ENCODE measurements at regions not wholly inside any gene's neighbourhood (a gene's known extent, or its start where the extent isn't known, plus 50 kb on each side); places are given as distances from the start of the nearest gene placed in this dataset.

- intact Hi-C loops (cut with micrococcal nuclease), result no loop called here
- H3K4me1 Mint-ChIP-seq, result no peaks in the 10 kb centered on the region
Measured at GRCh38 chr2:5986801-5987787, 294.9 kb downstream of the SOX11 start.

GRCh38 chr2:5988120-5988519, 295.9 kb downstream of the SOX11 start:
- Mint-ChIP-seq H3K4me1 (no peaks in the 10 kb centered on the region), H3K36me3 (ENCODE audit: low read depth) (no peaks in the 10 kb centered on the region), H3K9me3 (no peaks in the 10 kb centered on the region), H3K4me3 (no peak overlapping the region), H3K27me3 (no peaks in the 10 kb centered on the region), H3K27ac (no peak overlapping the region)
- intact Hi-C loops (cut with micrococcal nuclease), result no loop called here
- no peak for DNase-seq

More at GRCh38 chr2:5986801-5987787, 294.9 kb downstream of the SOX11 start:
- Mint-ChIP-seq H3K9me3 (no peaks in the 10 kb centered on the region), H3K27me3 (no peaks in the 10 kb centered on the region), H3K4me3 (no peak overlapping the region), H3K27ac (no peak overlapping the region), H3K36me3 (ENCODE audit: low read depth) (no peaks in the 10 kb centered on the region)
- DNase-seq, result no peak

- DNase-seq, result no peak
- no peaks in the 10 kb centered on the region for H3K27me3 Mint-ChIP-seq
- no peaks in the 10 kb centered on the region for H3K36me3 Mint-ChIP-seq (ENCODE audit: low read depth)
- H3K4me1 Mint-ChIP-seq, result no peaks in the 10 kb centered on the region
- no peaks in the 10 kb centered on the region for H3K9me3 Mint-ChIP-seq
- no peak overlapping the region for H3K27ac Mint-ChIP-seq
- no peak overlapping the region for H3K4me3 Mint-ChIP-seq
- intact Hi-C loops (cut with micrococcal nuclease), result no loop called here
Measured at GRCh38 chr2:5990086-5990485, 297.9 kb downstream of the SOX11 start.

- H3K27me3 Mint-ChIP-seq, result no peaks in the 10 kb centered on the region
- H3K36me3 Mint-ChIP-seq (ENCODE audit: low read depth), result no peaks in the 10 kb centered on the region
- H3K4me3 Mint-ChIP-seq, result no peak overlapping the region
- no peak for DNase-seq
- no peaks in the 10 kb centered on the region for H3K9me3 Mint-ChIP-seq
- no peaks in the 10 kb centered on the region for H3K4me1 Mint-ChIP-seq
- no peak overlapping the region for H3K27ac Mint-ChIP-seq
- intact Hi-C loops (cut with micrococcal nuclease), result no loop called here
Measured at GRCh38 chr2:5991305-5991968, 299.3 kb downstream of the SOX11 start.

- intact Hi-C loops (cut with micrococcal nuclease), result no loop called here
- H3K27me3 Mint-ChIP-seq, result no peaks in the 10 kb centered on the region
- H3K9me3 Mint-ChIP-seq, result no peaks in the 10 kb centered on the region
Measured at GRCh38 chr2:5995832-5996231, 303.6 kb downstream of the SOX11 start.

GRCh38 chr2:6008186-6008585, 316.0 kb downstream of the SOX11 start:
- no peak for DNase-seq
- Mint-ChIP-seq H3K9me3 (no peaks in the 10 kb centered on the region), H3K27ac (no peak overlapping the region), H3K4me1 (no peaks in the 10 kb centered on the region), H3K27me3 (no peaks in the 10 kb centered on the region), H3K4me3 (no peak overlapping the region), H3K36me3 (ENCODE audit: low read depth) (no peaks in the 10 kb centered on the region)
- intact Hi-C loops (cut with micrococcal nuclease), result no loop called here

More at GRCh38 chr2:5995832-5996231, 303.6 kb downstream of the SOX11 start:
- H3K4me3 Mint-ChIP-seq, result no peak overlapping the region
- H3K27ac Mint-ChIP-seq, result no peak overlapping the region
- DNase-seq, result no peak
- H3K36me3 Mint-ChIP-seq (ENCODE audit: low read depth), result no peaks in the 10 kb centered on the region
- no peaks in the 10 kb centered on the region for H3K4me1 Mint-ChIP-seq

GRCh38 chr2:6008726-6009125, 316.5 kb downstream of the SOX11 start:
- no peaks in the 10 kb centered on the region for H3K9me3 Mint-ChIP-seq
- H3K4me3 Mint-ChIP-seq, result no peak overlapping the region
- H3K27me3 Mint-ChIP-seq, result no peaks in the 10 kb centered on the region
- H3K4me1 Mint-ChIP-seq, result no peaks in the 10 kb centered on the region
- no peak for DNase-seq
- no peak overlapping the region for H3K27ac Mint-ChIP-seq
- H3K36me3 Mint-ChIP-seq (ENCODE audit: low read depth), result no peaks in the 10 kb centered on the region
- intact Hi-C loops (cut with micrococcal nuclease), result no loop called here

GRCh38 chr2:6010163-6010562, 318.0 kb downstream of the SOX11 start:
- Mint-ChIP-seq H3K27ac (no peak overlapping the region), H3K4me1 (no peaks in the 10 kb centered on the region), H3K36me3 (ENCODE audit: low read depth) (no peaks in the 10 kb centered on the region), H3K27me3 (no peaks in the 10 kb centered on the region), H3K4me3 (no peak overlapping the region), H3K9me3 (no peaks in the 10 kb centered on the region)
- intact Hi-C loops (cut with micrococcal nuclease), result no loop called here
- no peak for DNase-seq

GRCh38 chr2:6011921-6012320, 319.7 kb downstream of the SOX11 start:
- no peak for DNase-seq
- Mint-ChIP-seq H3K27ac (no peak overlapping the region), H3K4me3 (no peak overlapping the region), H3K36me3 (ENCODE audit: low read depth) (no peaks in the 10 kb centered on the region), H3K27me3 (no peaks in the 10 kb centered on the region), H3K9me3 (no peaks in the 10 kb centered on the region), H3K4me1 (no peaks in the 10 kb centered on the region)
- intact Hi-C loops (cut with micrococcal nuclease), result no loop called here

- Mint-ChIP-seq H3K27me3 (no peaks in the 10 kb centered on the region), H3K9me3 (no peaks in the 10 kb centered on the region), H3K4me3 (no peak overlapping the region), H3K4me1 (no peaks in the 10 kb centered on the region), H3K27ac (no peak overlapping the region), H3K36me3 (ENCODE audit: low read depth) (no peaks in the 10 kb centered on the region)
- DNase-seq, result no peak
- intact Hi-C loops (cut with micrococcal nuclease), result no loop called here
Measured at GRCh38 chr2:6017736-6018286, 325.6 kb downstream of the SOX11 start.

GRCh38 chr2:6024229-6024628, 332.0 kb downstream of the SOX11 start:
- Mint-ChIP-seq H3K36me3 (ENCODE audit: low read depth) (no peaks in the 10 kb centered on the region), H3K9me3 (no peaks in the 10 kb centered on the region), H3K27me3 (no peaks in the 10 kb centered on the region), H3K27ac (no peak overlapping the region), H3K4me3 (no peak overlapping the region), H3K4me1 (no peaks in the 10 kb centered on the region)
- intact Hi-C loops (cut with micrococcal nuclease), result no loop called here
- DNase-seq, result no peak

- Mint-ChIP-seq H3K9me3 (no peaks in the 10 kb centered on the region), H3K27ac (no peak overlapping the region), H3K27me3 (no peaks in the 10 kb centered on the region), H3K36me3 (ENCODE audit: low read depth) (no peaks in the 10 kb centered on the region), H3K4me1 (no peaks in the 10 kb centered on the region), H3K4me3 (no peak overlapping the region)
- no peak for DNase-seq
- intact Hi-C loops (cut with micrococcal nuclease), result no loop called here
Measured at GRCh38 chr2:6024784-6025183, 332.6 kb downstream of the SOX11 start.

- H3K4me1 Mint-ChIP-seq, result no peaks in the 10 kb centered on the region
- H3K27ac Mint-ChIP-seq, result no peak overlapping the region
- no peak overlapping the region for H3K4me3 Mint-ChIP-seq
- H3K27me3 Mint-ChIP-seq, result no peaks in the 10 kb centered on the region
- H3K9me3 Mint-ChIP-seq, result no peaks in the 10 kb centered on the region
- no peak for DNase-seq
- no peaks in the 10 kb centered on the region for H3K36me3 Mint-ChIP-seq (ENCODE audit: low read depth)
- intact Hi-C loops (cut with micrococcal nuclease), result no loop called here
Measured at GRCh38 chr2:6025391-6025790, 333.2 kb downstream of the SOX11 start.

- Mint-ChIP-seq H3K36me3 (ENCODE audit: low read depth) (no peaks in the 10 kb centered on the region), H3K27me3 (no peaks in the 10 kb centered on the region), H3K4me1 (no peaks in the 10 kb centered on the region), H3K27ac (no peak overlapping the region), H3K4me3 (no peak overlapping the region), H3K9me3 (no peaks in the 10 kb centered on the region)
- no peak for DNase-seq
- intact Hi-C loops (cut with micrococcal nuclease), result no loop called here
Measured at GRCh38 chr2:6027066-6027465, 334.9 kb downstream of the SOX11 start.

Data from activated CD4-positive, alpha-beta T cell treated with anti-CD3 and anti-CD28 coated beads, Interleukin-2, amount 10 ng/mL, durations not matched to agents 24 days and 14 days (primary cell).